NT2/D1 (cell line): ENCODE measurements at regions not wholly inside any gene's neighbourhood (a gene's known extent, or its start where the extent isn't known, plus 50 kb on each side); places are given as distances from the start of the nearest gene placed in this dataset.
"Not testable (repeated sequence)": the region's sequence is repeated elsewhere in the genome, so short reads cannot be mapped to it uniquely, and the experiment has no call there.

Experiments
- DNase-seq: peaks from one replicate; pipeline ENCODE4 v3.0.0-alpha.2; 2011; ENCODE audit warnings: low read depth, low spot score
- H3K27me3 ChIP-seq: 2 replicates; pipeline ENCODE4 v1.6.0; 2011; ENCODE audit warnings: mild to moderate bottlenecking; ENCODE audit not compliant: insufficient read length, insufficient read depth
- H3K36me3 ChIP-seq: 2 replicates; pipeline ENCODE4 v1.6.1; 2011; ENCODE audit warnings: mild to moderate bottlenecking, low read length, mixed read lengths; ENCODE audit not compliant: insufficient read depth, insufficient read length
- H3K4me1 ChIP-seq: 2 replicates; pipeline ENCODE4 v1.5.1; 2011; ENCODE audit not compliant: insufficient read depth, insufficient read length
- H3K4me3 ChIP-seq: 2 replicates; pipeline ENCODE4 v1.5.1; 2011; ENCODE audit warnings: low read depth; ENCODE audit not compliant: insufficient read length
- H3K9ac ChIP-seq: 2 replicates; pipeline ENCODE4 v1.6.0; 2011; ENCODE audit warnings: low read depth; ENCODE audit not compliant: insufficient read length
- H3K9me3 ChIP-seq: 2 replicates; pipeline ENCODE4 v1.5.1; 2011; ENCODE audit warnings: mild to moderate bottlenecking, low read length; ENCODE audit not compliant: insufficient read depth
- SUZ12 ChIP-seq: IDR thresholded peaks from 2 replicates; pipeline ENCODE4 v1.6.1; 2011; ENCODE audit not compliant: insufficient read length, insufficient read depth; ENCODE audit errors: extremely low read depth
- YY1 ChIP-seq: IDR thresholded peaks from 2 replicates; pipeline ENCODE4 v1.6.1; 2011; ENCODE audit not compliant: insufficient read length, insufficient read depth
- ZNF274 ChIP-seq: IDR thresholded peaks from 2 replicates; pipeline ENCODE4 v1.6.1; 2011; ENCODE audit warnings: mild to moderate bottlenecking, low read depth, low read length

DNA sequence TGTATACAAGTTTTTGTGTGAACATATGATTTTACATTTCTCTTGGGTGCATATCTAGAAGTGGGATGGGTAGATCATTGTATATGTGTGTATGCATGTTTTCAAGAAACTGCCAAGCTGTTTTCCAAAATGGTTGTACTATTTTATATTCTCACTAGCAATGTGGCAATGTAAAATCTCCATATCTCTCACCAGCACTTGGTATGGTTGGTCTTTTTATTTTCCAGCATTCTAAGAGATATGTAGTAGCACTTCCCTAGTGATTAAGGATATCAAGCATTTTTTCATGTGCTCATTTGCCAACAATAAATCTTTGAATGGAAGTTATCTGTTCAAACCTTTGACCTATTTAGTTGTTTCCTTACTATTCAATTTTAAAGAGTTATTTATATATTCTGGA lies 310.7 kb downstream of the ZNF326 start:
- DNase-seq, result no peak
- Histone ChIP-seq H3K4me1 (no peaks in the 10 kb centered on the region), H3K9me3 (no peaks in the 10 kb centered on the region), H3K36me3 (no peaks in the 10 kb centered on the region), H3K9ac (no peak overlapping the region), H3K27me3 (no peaks in the 10 kb centered on the region), H3K4me3 (no peak overlapping the region)
- no peak for TF ChIP-seq YY1
- no peak for TF ChIP-seq SUZ12
- no peak for TF ChIP-seq ZNF274

DNA sequence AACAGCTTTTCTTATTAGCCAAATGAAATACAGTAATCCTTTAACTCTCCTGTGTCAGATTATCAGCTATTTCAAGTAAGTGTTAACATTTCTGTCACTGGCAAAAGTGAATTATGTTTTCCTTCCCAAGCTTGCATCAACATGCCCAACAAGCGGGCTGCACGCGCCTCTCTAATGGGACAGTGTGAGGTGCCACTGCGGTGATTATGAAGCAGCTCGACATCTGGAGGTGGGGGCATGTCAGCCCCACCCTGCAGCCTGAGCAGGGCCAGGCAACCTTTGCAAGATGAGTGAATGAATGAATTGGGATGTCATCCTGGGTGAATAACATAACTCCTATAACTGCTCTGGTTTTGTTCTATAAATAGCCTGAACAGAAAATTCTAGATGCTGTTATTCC lies 301.4 kb downstream of the ZNF326 start:
- H3K27me3 ChIP-seq, result no peaks in the 10 kb centered on the region
- H3K4me1 ChIP-seq, result no peaks in the 10 kb centered on the region
- no peak overlapping the region for H3K4me3 ChIP-seq
- DNase-seq, result no peak
- H3K9ac ChIP-seq, result no peak overlapping the region
- no peak for TF ChIP-seq YY1
- TF ChIP-seq ZNF274, result no peak
- TF ChIP-seq SUZ12, result no peak
- H3K9me3 ChIP-seq, result no peaks in the 10 kb centered on the region
- H3K36me3 ChIP-seq, result no peaks in the 10 kb centered on the region

- TF ChIP-seq YY1 (no peak), ZNF274 (no peak), SUZ12 (no peak)
- no peak for DNase-seq
- no peaks in the 10 kb centered on the region for H3K27me3 ChIP-seq
Measured at GRCh38 chr1:90295534-90295933, 300.6 kb downstream of the ZNF326 start.

DNA sequence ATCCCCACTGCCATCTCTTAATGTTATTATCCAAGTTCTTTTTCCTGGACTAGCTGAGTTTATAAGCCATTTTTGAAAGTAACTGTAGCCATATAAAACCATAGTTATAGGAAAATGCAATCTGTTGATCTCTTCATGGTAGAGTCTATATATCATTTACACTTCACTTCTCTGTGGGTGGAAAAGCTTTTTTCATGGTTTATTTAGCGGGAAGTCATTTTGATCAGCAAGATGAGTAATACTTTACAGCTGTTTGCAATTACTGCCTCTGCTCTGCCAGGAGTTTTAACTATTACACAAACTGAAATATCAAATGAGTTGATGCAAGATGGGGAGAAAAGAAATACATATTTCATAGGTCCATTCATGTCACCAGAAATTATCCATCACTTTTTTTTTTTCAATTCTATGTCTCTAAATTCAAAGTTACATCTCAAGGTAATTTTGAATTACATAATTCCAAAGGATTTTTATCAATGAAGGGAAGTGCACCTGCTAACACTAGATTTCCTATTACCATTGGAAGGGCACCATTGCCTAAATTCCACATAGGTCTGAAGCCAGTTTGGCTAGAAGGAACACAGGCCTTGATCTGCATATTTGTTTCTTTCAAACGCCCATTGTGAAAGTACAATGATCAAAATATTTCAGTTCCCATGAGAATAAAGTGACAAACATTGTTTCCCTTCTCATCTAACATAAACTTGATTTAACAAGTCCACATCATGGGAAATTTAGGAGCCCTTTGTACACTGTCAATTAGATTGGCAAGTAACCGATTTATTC lies 296.7 kb downstream of the ZNF326 start:
- no peaks in the 10 kb centered on the region for H3K4me1 ChIP-seq
- H3K9ac ChIP-seq, result no peak overlapping the region
- no peak overlapping the region for H3K4me3 ChIP-seq
- DNase-seq, result no peak
- H3K9me3 ChIP-seq, result no peaks in the 10 kb centered on the region
- H3K27me3 ChIP-seq, result no peaks in the 10 kb centered on the region
- H3K36me3 ChIP-seq, result no peaks in the 10 kb centered on the region
- no peak for TF ChIP-seq ZNF274
- TF ChIP-seq SUZ12, result no peak
- no peak for TF ChIP-seq YY1

More at GRCh38 chr1:90295534-90295933, 300.6 kb downstream of the ZNF326 start:
- no peak overlapping the region for H3K9ac ChIP-seq
- H3K4me1 ChIP-seq, result no peaks in the 10 kb centered on the region
- H3K9me3 ChIP-seq, result no peaks in the 10 kb centered on the region
- no peaks in the 10 kb centered on the region for H3K36me3 ChIP-seq
- H3K4me3 ChIP-seq, result no peak overlapping the region

- Histone ChIP-seq H3K4me1 (no peaks in the 10 kb centered on the region), H3K36me3 (no peaks in the 10 kb centered on the region), H3K27me3 (no peaks in the 10 kb centered on the region), H3K4me3 (no peak overlapping the region), H3K9me3 (no peaks in the 10 kb centered on the region), H3K9ac (no peak overlapping the region)
- no peak for DNase-seq
- TF ChIP-seq ZNF274, result no peak
- TF ChIP-seq SUZ12, result no peak
- no peak for TF ChIP-seq YY1
Measured at GRCh38 chr1:90282811-90283210, 287.9 kb downstream of the ZNF326 start.

GRCh38 chr1:90281886-90282285 lies 287.0 kb downstream of the ZNF326 start:
- H3K9me3 ChIP-seq, H3K27me3 ChIP-seq, H3K9ac ChIP-seq, DNase-seq, H3K36me3 ChIP-seq, H3K4me3 ChIP-seq, H3K4me1 ChIP-seq: not testable (repeated sequence)

DNA sequence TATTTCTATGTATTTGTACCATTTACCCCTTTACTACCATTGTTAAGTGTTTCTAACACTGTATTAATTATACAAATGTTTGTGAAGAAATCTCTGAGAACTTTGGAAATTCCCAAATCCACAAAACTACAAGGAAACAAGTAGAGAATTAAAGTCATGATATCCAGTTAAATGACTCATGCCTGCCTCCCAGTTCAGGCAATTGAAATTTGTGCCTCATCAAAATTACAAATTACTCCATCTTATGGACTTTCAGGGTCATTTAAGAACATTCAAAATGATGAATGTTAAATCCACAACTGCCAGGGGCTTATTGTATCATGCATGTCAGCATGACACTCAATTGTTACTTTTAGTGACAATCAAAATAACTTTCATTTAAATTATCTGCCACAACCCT lies 282.4 kb downstream of the ZNF326 start:
- no peak overlapping the region for H3K9ac ChIP-seq
- no peak for DNase-seq
- H3K4me1 ChIP-seq, result no peaks in the 10 kb centered on the region
- H3K27me3 ChIP-seq, result no peaks in the 10 kb centered on the region
- no peak overlapping the region for H3K4me3 ChIP-seq
- no peaks in the 10 kb centered on the region for H3K36me3 ChIP-seq
- no peaks in the 10 kb centered on the region for H3K9me3 ChIP-seq
- TF ChIP-seq SUZ12 (no peak), YY1 (no peak), ZNF274 (no peak)
